WI38 (cell line): ENCODE measurements at regions not wholly inside any gene's neighbourhood (a gene's known extent, or its start where the extent isn't known, plus 50 kb on each side); places are given as distances from the start of the nearest gene placed in this dataset.

Experiments used
- H3K4me3 ChIP-seq: 2 replicates; pipeline ENCODE4 v1.5.1; 2011; ENCODE audit warnings: low read depth, mild to moderate bottlenecking, control low read depth, low read length
- TF ChIP-seq, protein P1 (sequence below): IDR thresholded peaks from 2 replicates; pipeline ENCODE4 v1.5.1; 2012; ENCODE audit warnings: low read depth, mild to moderate bottlenecking, control low read depth, low read length

DNA sequence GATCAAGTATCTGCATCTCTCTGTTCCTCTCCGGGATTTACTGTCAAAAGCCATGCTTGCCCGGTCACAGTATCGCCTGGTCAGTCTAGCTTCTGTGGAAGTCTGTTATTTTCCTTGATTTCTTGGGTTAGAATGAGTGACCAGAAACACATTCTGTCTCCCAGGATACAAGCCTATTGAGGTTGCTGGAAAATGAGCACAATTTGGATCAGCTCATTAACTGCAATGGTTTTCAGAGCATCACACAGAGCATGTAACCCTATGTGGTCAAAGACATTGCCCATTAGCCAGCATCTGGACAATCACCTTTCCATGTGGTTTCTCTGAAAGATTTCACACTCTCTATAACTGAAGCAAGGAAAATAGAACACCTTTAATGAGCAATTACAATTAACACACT lies 124.2 kb upstream of the FAM98A start:
- TF ChIP-seq, protein P1, sequence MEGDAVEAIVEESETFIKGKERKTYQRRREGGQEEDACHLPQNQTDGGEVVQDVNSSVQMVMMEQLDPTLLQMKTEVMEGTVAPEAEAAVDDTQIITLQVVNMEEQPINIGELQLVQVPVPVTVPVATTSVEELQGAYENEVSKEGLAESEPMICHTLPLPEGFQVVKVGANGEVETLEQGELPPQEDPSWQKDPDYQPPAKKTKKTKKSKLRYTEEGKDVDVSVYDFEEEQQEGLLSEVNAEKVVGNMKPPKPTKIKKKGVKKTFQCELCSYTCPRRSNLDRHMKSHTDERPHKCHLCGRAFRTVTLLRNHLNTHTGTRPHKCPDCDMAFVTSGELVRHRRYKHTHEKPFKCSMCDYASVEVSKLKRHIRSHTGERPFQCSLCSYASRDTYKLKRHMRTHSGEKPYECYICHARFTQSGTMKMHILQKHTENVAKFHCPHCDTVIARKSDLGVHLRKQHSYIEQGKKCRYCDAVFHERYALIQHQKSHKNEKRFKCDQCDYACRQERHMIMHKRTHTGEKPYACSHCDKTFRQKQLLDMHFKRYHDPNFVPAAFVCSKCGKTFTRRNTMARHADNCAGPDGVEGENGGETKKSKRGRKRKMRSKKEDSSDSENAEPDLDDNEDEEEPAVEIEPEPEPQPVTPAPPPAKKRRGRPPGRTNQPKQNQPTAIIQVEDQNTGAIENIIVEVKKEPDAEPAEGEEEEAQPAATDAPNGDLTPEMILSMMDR = no peak
- H3K4me3 ChIP-seq = no peak overlapping the region

DNA sequence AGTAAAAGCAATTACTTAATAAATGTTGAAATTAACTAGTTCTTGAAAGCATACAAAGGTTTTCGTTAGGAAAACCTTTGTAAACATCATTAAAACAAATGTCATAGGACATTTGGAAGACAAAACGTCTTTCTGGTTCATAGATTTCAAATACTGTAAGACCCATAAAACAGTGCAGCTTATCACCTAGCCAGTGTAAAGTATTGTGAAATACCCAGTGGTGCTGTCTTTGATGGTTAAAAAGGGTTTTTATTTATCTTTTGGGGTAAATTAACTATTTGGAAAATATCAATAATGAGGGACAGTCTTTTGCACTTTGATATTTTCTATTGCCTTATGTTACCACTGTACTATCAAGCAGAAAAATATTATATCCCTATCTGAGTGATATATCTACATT lies 120.0 kb upstream of the FAM98A start:
- no peak overlapping the region for H3K4me3 ChIP-seq
- TF ChIP-seq, protein P1 = no peak

DNA sequence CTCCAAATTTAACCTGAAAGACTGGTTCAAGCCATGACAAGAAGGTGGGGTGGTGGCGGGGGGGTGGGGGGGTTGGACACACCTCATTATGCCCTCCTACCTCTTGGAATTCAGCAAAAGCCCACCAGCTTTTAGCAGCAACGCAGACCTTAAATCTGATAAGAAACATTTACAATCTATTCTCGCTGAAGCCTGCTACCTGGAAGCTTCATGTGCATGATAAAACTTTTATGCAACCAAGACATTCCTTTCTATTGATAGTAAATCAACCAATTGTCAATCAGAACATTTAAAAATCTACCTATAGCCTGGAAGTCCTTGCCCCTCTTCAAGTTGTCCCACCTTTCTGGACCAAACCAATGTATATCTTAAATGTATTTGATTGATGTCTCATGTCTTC lies 113.6 kb upstream of the FAM98A start:
- no peak overlapping the region for H3K4me3 ChIP-seq
- TF ChIP-seq, protein P1 = no peak

- no peak overlapping the region for H3K4me3 ChIP-seq
- TF ChIP-seq, protein P1 = no peak
Observed at GRCh38 chr2:33709951-33710350, 110.9 kb upstream of the FAM98A start.

GRCh38 chr2:33707312-33707711 lies 108.2 kb upstream of the FAM98A start:
- no peak overlapping the region for H3K4me3 ChIP-seq
- TF ChIP-seq, protein P1 = no peak

DNA sequence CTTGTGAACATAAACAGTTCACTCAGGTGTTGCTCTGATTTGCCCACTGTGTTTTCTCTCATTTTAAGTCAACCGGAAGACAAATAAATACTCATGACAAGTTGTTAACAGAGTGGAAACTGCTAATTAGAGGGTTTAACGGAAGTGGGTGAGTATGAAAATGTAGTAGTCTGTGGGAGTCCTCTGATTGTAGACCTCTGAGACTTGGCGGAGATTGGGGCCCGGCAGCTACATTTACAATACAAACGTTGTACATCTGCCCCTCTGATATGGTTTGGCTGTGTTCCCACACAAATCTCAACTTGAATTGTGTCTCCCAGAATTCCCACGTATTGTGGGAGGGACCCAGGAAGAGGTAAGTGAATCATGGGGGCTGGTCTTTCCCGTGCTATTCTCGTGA lies 107.3 kb upstream of the FAM98A start:
- TF ChIP-seq, protein P1 = no peak
- no peak overlapping the region for H3K4me3 ChIP-seq

GRCh38 chr2:33704406-33704855 lies 105.3 kb upstream of the FAM98A start:
- no peak overlapping the region for H3K4me3 ChIP-seq
- TF ChIP-seq, protein P1 = no peak
